ENCODE measurements at regions not wholly inside any gene's neighbourhood (a gene's known extent, or its start where the extent isn't known, plus 50 kb on each side); places are given as distances from the start of the nearest gene placed in this dataset.

DNA sequence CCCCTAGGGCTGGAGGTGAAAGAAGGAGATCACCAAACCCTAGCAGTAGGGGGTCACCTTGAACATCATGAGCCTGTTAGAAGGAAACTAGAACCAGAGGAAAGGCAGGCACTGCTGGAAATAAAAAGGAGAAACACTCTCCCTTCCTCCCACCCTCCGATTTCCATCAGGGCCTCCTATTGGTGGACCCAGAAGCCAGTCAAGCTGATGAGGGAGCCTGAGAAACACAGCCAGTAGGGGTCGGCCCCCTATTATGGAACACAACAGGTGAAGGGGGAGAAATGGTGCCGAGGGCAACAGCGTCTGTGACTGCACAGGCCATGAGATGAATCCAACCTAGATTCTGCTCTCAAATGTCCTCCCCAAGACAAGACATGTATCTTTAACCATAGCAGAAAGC lies 156.1 kb upstream of the LRFN2 start:
- DNase-seq: no peak

DNA sequence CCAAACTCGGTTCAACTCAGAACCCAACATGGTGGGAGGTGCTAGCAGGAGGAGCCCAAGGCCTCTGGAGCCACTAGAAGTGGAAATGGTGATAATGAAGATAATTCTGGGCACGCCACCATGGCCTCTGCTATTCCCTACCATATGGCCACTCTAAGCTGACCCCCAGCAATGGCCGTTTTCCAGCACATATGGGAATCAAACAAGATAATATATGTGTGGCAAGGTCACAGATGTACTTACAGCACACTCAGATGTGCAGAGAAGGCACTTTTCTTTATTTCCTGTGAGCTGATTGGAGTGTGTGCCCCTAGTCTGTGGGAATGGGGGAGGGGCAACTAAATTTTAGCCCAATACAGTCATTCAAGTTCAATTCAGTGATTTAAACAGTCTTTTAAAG lies 153.4 kb upstream of the LRFN2 start:
- no peak for DNase-seq

DNA sequence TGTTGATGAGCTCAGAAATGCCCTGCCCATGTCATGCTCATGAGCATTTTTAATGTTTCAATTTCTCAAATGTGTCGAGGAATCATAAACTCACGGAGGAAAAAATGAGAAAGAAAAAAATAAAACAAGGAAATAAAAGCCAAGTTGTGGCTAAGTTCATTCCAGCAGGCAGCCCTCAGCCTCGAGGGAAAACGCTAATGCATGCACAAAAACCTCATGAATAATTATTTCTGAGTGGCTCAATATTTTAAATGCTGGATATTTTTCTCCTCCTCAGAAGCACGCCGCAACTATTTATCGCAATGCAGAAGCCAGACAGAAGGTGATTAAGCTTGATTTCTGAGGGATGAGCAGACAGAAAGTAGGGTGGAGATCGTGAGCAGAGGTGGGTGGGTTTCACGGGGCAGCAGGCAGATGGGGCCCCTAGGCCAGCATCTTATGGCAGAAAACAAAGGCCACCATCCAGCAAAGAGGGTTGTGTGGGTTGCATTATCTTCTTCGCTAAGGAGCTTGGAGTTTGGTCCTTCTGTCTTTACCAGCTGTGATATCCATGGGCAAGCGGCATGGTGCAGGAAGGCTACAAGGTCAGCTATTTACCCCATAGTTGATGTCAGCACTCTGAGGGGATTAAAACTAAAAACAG lies 151.5 kb upstream of the LRFN2 start:
- DNase-seq: no peak

DNA sequence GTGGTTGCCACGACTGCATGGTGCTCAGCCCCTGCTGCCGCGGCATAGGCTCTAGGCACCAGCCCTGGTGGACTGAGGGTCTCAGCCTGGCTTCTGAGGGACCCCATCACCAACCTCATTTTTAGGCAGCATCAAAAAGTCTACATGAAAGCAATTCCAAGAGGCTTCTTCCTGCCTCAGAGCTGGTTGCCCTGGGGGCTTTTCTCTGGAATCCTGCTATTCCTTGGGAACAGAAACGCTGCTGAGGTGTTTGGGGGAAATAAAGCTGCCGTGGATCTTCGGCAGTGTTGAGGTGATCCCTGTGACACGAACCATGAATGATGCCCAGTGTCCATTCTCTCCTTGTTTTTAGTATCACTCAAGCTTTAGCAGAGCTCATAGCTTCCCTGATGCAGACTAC lies 148.4 kb upstream of the LRFN2 start:
- DNase-seq: no peak

DNA sequence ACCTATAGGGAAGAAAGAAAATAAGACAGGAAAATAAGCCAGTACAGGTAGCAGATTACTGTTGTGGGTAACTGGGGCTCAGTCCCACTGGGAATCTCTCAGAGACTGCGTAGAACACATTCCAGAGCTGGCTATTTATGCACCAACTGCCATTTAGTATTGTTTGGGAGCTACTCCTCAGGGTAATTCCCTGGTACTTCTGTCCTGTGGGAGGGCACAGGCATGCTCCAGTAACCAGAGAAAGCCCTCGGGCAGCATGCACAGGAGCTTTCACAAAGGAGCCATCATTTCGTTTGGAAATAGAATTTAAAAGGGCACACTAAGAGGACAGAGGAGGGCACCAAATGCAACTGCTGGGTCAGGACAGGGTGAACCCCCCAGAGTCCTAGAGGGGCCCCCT lies 148.0 kb upstream of the LRFN2 start:
- DNase-seq: no peak

DNA sequence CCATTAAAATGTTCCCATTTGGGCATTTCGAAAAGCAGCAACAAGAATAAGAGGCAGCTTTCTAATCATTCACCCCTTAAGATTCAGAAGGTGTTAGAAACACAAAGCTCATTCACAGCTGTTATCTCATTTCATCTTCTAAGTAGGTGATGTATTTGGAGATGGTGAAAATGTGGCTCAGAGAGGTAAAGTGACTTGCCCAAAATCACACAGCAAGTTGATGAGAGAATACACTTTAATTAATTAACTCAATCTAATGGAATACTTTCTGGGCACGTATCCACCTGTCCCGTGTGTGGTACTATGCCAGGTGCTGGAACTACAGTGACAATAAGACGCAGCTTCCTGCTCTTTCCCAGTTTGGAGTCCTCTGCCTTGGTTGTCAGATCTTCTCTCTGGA lies 147.4 kb upstream of the LRFN2 start:
- no peak for DNase-seq

DNA sequence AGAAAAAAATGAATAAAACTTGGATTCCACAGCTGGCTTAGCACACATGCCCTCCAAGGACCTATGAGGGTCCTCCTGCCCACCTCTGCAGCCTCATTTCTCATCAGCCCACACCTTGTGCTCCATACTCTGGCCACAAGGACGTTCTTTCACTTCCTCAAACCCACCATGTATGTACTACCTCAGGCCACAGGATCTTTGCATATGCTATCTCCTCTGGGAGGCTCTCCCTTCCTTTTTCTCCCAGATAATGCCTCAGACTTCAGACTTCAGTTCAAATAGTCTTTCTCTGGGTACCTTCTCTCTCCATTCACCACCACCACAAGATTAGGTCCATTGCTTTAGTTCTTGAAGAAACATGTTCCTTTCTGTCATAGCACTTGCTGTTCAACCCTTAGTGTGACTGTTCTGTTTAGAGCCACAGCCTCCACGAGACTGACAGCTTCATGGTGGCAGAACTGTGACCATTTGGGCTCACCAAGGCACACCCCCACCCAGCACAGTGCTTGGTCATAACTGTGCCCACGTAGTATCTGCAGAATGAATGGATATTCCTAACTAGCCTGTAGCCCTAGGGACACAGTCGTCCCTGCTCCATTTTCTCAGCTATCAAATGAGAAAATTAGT lies 146.7 kb upstream of the LRFN2 start:
- no peak for DNase-seq

DNA sequence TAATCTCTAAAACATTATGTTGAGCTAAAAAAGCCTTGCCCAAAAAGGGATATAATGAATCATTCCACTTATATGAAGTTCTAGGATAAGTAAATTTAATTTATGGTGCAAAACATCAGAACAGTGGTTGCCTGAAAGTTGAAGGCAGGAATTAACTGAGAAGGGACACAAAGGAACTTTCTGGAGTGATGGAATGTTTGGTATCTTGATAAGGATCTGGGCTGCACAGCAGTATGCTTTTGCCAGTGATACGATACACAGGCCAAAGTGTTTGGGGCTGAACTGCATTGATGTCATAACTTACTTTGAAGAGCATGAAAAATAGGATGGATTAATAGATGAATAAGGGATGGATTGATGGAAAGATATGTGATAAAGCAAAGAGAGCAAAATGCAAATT lies 146.1 kb upstream of the LRFN2 start:
- DNase-seq: no peak

DNA sequence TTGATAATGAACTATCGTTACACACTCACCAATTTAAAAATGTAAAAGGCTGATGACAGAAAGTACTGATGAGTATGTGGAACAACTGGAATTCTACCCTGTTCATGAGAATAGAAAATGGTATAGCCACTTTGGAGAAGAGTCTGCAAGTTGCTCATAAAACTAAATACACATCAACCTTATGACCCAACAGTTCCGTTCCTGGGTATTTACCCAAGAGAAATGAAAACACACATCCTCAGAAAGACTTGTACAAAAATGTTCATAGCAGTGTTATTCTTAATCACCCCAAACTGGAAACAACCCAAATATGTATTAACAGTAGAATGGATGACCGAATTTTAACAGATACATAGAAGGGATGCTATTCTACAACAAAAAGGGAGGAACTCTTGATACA lies 145.7 kb upstream of the LRFN2 start:
- DNase-seq: no peak

DNA sequence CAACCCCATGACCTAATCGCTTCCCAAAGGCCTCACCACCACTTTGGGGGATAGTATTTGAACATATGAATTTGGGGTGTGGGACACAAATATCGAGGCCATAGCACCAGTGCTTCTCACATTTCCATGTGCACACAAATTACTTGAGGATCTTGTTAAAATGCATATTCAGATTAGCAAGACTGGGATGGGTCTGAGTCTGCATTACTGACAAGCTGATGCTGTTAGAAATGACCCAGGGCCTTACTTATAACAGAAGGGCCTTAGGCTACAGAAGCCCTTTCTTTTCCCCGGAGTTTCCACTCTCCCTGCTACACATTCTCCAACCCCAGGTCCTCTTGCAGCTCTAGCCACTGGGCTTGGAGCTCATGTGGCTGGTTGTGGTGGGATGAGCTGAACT lies 141.5 kb upstream of the LRFN2 start:
- DNase-seq: no peak

DNA sequence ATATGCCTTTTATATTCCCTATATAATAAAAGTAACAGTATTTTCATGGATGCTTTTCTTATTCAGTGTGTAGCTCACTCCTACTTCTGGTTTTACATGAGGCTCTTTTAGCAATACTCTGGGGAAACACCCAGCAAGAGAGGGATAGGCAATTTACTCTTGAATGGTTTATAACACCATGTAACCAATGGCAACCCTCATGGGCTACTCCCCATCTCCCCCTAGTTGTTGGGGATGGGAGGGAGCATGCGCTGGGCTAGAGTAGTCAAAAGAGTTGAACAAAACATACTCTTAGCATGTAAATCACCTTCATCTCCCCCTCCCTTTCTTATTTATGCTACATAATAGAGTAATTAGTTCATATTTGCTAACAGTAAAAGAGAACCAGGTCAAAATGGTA lies 140.1 kb upstream of the LRFN2 start:
- no peak for DNase-seq

DNA sequence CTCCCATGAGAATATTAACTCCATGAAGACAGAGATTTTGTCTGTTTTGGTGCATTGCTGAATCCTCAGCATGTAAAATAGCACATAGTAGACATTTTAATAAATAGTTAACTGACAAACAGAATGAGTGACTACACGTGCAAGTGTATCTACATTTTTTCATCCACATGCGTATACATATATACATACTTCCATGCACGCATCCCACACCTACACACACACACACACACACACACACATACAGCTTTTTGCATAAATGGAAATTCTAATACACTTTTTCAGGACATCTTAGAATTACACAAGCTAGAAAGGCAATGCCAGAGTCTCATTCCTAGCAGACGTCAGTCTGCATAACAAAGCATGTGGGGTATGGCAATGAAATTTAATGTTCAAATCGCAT lies 139.7 kb upstream of the LRFN2 start:
- no peak for DNase-seq

DNA sequence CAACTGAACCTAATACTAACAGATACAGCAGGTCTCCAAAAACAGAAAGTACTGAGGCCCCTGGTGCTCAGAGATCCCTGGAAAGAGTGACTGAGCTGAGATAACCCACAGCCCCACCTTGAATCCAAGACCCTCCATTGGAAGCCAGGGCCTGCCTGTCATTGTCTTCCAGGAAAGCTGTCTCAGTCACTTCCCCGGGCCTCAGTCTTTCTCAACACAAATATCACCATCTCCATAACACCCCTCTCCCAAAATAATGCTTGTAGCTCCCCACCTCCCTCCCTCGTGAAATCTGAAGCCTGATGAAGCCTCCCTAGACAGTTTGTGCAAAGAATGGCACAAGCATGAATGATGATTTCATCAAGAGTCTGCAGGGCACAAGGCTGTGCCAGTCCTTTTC lies 138.2 kb upstream of the LRFN2 start:
- DNase-seq: no peak

DNA sequence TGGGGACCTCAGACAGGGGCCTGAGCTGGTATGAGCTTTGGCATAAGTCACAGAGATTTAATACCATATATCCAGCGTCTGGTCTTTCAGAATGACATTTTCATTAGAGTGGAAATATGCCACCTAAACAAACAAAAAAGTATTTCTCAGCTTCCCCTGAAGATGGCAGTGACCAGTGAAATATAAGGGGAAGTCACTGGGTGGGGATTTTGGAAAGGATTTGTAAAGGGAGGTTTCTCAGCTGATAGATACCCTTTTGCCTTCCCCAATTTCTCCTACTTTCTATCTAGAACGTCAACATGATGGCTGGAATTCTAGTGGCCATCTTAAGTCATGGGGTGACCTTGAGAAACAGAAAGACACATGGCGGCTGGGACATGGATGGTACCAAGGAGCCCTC lies 137.7 kb upstream of the LRFN2 start:
- DNase-seq: no peak

DNA sequence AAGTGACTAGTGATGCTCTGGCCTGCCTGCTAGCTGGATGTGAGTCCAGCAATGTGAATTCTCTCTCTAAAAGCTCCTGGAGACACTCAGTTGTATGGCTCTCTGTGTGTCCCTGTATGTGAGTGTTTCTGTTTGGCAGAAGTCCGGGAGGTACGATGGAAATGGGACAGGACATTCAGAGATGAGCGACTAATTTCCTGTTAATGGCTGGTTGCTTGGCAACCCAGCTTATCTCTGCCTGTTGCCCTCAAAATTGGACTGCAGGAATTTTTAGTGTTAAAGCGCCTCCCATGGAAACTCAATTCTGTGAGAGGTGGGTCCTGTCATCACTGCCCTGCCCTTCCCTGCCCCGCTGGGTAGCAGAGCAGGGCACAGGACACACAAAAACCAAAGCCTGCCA lies 136.8 kb upstream of the LRFN2 start:
- no peak for DNase-seq

DNA sequence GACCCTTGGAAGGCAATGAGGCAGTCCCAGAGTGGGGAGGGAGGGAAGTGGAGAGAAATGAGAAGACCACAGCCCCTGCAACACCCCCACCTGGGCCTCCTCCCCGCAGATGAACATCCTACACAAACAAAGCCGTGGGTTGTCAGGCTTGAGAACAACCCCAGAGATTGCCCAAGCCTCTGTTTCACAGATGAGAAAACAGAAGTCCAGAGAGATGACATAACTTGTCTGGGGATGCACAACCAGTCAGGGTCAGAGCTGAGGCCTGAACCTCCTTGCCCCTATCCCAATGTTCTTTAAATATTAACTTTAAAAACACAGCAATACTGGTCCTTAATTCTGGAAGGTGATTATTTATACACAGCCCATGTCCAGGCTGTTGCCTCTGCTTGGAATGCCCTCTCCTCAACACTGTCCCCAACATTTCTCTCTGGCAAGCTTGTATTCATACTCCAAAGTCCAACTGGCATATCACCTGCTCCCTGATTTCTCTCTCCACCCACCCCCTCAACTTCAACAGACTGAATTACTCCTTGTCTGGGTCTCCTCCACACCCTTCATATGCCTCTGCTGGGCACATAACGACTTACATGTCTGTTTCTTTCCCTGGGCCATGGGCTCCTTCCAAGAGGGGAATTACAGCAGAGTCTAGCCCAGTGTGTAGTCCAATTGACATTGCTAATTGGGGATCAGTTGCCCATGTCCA lies 135.5 kb upstream of the LRFN2 start:
- DNase-seq: no peak

DNA sequence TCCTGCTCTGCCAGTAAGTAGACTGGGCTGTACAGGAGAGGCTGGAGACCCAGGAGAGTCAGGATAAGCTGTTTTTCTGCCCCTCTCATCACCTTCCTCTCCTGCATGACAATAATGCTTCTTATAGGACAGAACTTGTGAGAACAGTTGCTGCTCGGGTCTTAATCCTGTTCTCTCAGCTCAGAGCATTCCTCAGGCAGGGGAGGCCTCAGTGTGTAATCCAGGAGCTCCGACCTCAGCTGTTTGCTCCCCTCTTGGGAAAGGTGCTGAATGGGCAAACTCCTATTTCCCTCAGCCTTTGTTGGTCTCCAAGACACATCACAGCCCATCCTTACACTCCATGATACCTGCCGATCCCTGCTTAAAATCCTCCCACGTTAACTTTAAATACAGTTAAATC lies 134.9 kb upstream of the LRFN2 start:
- DNase-seq: no peak

DNA sequence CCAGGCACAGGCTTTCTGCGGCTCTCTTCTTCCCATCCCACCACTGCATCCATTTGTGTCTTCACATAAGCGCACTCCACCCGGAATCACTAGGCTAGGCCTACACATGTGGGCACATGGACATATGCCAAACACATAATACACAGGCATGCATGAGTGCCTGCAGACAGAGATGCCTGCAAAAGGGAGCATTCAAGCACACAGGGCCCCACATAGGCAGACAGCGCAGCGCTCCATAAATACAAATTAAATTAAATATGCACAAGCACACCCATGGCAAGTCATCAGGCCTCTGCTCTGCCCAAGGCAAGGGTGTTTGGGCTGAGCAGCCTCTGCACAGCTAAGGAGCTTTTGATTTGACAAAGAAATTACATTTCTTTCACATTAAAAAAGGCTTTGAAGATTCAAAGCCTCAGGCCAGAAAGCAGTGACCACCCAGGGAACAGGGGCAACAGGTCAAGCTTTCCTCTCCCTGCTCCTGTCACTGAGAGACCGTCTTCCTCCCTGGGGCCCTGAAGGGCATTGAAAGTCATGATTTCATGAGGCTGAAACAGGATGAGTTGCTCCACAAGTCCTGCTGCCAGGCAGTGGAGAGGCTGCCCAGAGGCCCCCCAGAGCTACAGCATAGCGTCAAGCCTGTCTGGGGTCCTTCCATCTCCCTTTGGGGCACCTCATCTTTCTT lies 134.2 kb upstream of the LRFN2 start:
- no peak for DNase-seq

DNA sequence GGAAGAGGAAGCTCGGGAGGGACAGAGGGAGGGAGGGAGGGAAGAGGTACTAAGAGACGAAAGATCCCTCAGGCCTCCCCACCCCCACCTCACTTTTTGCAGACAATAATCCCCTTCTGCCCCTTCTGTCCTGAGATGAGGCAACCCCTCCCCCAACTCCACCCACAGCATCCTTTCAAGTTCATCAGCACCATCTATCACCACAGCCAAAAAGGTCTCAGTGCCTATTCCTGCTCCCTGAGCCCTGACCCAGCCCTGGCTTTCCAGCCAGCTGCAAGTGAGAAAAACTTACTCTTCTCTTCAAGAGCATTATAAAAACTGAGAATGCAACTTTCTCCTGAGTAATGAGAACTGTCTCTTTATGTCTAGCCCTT lies 133.2 kb upstream of the LRFN2 start:
- no peak for DNase-seq

DNA sequence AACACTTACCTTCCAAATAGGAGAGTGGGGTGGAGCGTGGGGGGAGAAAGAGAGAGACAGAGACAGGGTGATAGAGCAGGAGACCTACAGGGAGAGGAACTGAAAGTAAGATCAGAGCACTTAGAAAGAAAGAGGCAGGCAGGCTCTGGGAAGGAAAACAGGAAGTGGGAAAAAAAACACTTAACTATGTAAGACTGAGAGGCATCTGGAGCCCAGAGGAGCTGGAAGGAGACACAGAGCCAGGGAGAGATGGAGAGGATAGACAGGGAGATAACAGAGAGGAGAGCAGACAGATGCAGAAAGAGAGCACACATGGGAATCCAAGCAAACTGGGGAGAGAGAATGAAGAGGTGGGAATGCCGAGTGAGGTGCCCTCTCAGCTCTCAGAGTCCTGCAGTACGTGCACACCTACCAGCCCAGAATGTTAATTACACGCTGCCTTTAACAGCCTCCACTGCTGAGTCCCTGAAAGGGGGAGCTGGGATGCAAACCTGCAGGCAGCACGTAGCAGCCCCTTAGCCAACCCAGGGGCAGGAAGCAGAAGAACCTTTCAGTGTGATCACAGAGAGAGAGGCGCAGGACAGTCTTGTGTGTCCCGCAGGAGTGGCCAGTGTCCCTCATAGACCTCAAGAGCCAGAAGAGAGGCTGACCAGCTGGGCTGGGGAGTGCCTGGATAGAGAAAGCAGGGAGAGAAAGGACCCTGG lies 132.7 kb upstream of the LRFN2 start:
- DNase-seq: no peak

DNA sequence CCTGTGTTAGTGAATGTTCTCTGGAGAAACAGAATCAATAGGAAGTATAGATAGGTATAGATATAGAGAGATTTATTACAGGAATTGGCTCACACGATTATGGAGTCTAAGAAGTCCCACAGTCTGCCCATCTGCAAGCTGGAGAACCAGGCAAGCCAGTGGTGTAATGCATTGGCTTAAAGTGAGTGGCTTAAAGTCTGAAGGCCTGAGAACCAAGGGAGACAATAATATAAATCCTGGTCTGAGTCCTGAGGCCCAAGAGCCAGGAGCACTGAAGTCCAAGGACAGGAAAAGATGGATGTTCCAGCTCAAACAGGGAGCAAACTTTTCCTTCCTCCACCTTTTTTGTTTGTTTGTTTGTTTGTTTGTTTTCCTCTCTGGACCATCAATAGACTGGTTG lies 131.2 kb upstream of the LRFN2 start:
- DNase-seq: no peak

DNA sequence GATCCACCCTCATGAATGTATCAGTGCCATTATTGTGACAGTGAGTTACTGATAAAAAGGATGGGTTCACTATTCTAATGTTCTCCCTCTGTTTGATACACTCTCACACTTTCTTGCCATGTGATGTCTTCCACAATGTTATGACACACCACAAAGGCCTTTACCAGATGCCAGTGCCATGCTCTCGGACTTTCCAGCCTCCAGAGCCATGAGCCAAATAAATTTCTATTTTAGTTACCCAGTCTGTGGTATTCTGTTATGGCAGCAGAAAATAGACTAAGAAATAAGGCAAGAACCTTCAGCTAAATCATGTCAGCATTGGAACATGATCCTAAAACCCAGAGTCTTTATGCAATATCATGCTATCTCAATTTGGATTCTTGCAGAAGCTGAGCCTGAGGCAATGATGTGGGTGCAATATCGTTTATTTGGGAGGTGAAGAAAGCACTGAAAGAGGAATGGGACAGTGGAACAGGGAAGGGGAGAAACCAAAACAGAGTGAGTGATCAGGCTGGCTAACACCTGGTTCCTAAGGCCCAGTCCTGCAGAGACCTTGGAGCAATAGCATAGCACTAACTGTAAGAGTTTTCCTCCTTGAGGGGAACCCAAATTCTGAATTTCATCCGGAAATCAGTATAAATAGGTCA lies 130.4 kb upstream of the LRFN2 start:
- DNase-seq: no peak
